NCI-H1092 treated with DMSO at 0.1 percent for 48 hours (cell line): ENCODE measurements at regions not wholly inside any gene's neighbourhood (a gene's known extent, or its start where the extent isn't known, plus 50 kb on each side); places are given as distances from the start of the nearest gene placed in this dataset.
"Not testable (repeated sequence)": the region's sequence is repeated elsewhere in the genome, so short reads cannot be mapped to it uniquely, and the experiment has no call there.

ENCODE experiments used
- DNase-seq: peaks from one replicate; lab custom pipeline; 2025; lab: John Stamatoyannopoulos, UW

- DNase-seq, result not testable (repeated sequence)
Measured at GRCh38 chr7:90070238-90070637, 84.0 kb upstream of the STEAP1 start.

GRCh38 chr7:90078921-90079320 lies 75.3 kb upstream of the STEAP1 start:
- DNase-seq, result no peak

DNA sequence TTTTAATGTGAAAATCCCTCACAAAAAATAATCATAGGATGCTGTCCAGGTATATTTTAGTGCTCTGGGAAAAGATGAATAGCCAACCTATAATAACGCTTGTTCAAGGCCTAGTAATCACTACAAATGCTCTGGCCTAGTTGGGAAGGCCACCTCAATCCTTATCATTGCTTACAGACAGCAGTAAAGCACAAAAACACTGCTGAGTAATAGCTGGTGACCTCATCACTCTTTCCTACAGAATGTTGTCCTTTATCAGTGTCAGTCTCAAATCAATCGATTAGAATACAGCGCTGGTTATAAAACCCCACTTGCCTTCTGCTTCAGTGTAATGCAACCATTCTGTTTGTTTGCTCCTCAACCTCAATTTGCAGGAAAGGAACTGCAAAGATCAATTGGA lies 72.6 kb upstream of the STEAP1 start:
- no peak for DNase-seq

- DNase-seq, result no peak
Measured at GRCh38 chr7:90092506-90092905, 61.8 kb upstream of the STEAP1 start.

DNA sequence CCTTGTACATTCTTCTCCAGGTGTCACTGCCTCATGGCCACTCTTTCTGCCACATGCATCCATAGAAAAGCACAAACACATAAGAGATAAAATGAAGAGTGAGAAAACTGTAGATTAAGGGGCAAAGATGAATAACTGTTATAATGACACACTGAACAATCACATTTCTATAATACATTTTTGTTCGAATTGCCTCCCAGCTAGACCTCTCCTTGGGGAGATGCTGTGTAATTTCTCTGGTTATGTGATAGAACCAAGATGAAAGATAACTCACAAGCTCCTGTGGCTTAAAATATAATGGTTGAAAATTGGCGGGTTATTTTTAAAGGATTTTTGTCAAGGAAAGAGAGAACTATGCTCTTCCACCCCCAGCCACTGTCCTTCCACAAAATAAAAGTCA lies 60.2 kb upstream of the STEAP1 start:
- DNase-seq, result no peak
